ENCODE measurements at regions not wholly inside any gene's neighbourhood (a gene's known extent, or its start where the extent isn't known, plus 50 kb on each side); places are given as distances from the start of the nearest gene placed in this dataset.

DNA sequence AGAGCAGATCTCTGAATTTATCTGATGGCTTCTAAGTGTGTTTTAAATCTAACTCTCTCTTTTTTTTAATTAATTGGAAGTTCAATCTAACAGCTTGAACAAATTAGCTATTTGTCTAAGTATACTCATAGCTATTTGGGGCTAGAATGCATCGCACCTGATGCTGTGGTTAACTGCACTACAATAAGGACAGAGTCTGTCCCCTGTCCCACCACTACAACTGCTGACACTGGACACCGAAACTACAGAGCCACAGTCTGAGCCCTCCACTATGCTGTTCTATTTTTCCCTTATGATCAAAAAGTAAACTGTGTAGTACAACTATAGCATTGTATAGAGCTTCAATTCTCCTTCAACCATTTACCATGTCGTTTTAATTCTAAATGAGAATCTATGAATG, 89.4 kb upstream of the AHR start:
- Histone ChIP-seq H3T11ph (ENCODE audit: low read length) (no peak overlapping the region), H3K9ac (ENCODE audit: extremely low read depth, insufficient read length, low read length) (no peak overlapping the region), H4K8ac (replicated peaks; ENCODE audit: insufficient read length, low read depth, low read length) (no peak overlapping the region), H2BK12ac (ENCODE audit: insufficient read length, low read depth, low read length) (no peak overlapping the region), H4K20me1 (ENCODE audit: control insufficient read depth, insufficient read depth, insufficient read length) (no peaks in the 10 kb centered on the region), H3K4ac (ENCODE audit: low read depth, low read length) (no peak overlapping the region), H4K5ac (ENCODE audit: insufficient read length, low read depth, low read length) (no peak overlapping the region), H3K27me3 (ENCODE audit: insufficient read depth, low read length) (no peaks in the 10 kb centered on the region), H3K56ac (ENCODE audit: insufficient read length, low read depth, low read length) (no peak overlapping the region), H3K23me2 (ENCODE audit: insufficient read length, low read depth, low read length, poor library complexity, severe bottlenecking) (no peaks in the 10 kb centered on the region), H4K91ac (ENCODE audit: insufficient read length, low read depth, low read length) (no peak overlapping the region), H2AK5ac (ENCODE audit: insufficient read length, low read length) (no peak overlapping the region), H3K27ac (ENCODE audit: insufficient read length, low read depth, low read length) (no peak overlapping the region), H3K79me2 (ENCODE audit: insufficient read depth, low read length) (no peaks in the 10 kb centered on the region), H3K18ac (ENCODE audit: insufficient read length, low read depth, low read length) (no peak overlapping the region), H2BK15ac (ENCODE audit: low read depth, low read length) (no peak overlapping the region), H3K9me3 (ENCODE audit: control insufficient read depth, low read depth, low read length) (no peaks in the 10 kb centered on the region), H2BK5ac (ENCODE audit: insufficient read length, low read length) (no peak overlapping the region), H3K23ac (ENCODE audit: insufficient read length, low read depth, low read length) (no peak overlapping the region), H2BK120ac (ENCODE audit: low read depth, low read length, poor library complexity, severe bottlenecking) (no peak overlapping the region), H3K79me1 (ENCODE audit: insufficient read depth, low read depth, low read length, poor library complexity, severe bottlenecking) (no peaks in the 10 kb centered on the region), H3K4me1 (ENCODE audit: insufficient read depth, low read length) (no peaks in the 10 kb centered on the region), H3K14ac (ENCODE audit: insufficient read depth, low read length) (no peak overlapping the region), H2BK20ac (ENCODE audit: low read depth, low read length, poor library complexity, severe bottlenecking) (no peak overlapping the region), H2AFZ (ENCODE audit: low read length) (no peak overlapping the region), H3K4me2 (ENCODE audit: insufficient read depth, insufficient read length, low read length) (no peak overlapping the region)
- DNase-seq = no peak
- Mint-ChIP-seq H3K4me3 (no peak overlapping the region), H3K36me3 (ENCODE audit: insufficient read depth in 1 of 3, low read depth in 3 of 3) (no peaks in the 10 kb centered on the region), H3K27ac (no peak overlapping the region), H3K4me1 (peaks cover 0 to 2% of the 10 kb centered on the region in 2 experiments; a peak in 1 of 4 replicates), H3K27me3 (ENCODE audit: low read depth) (no peaks in the 10 kb centered on the region), H3K9me3 (no peaks in the 10 kb centered on the region)
- TF ChIP-seq, protein P1, sequence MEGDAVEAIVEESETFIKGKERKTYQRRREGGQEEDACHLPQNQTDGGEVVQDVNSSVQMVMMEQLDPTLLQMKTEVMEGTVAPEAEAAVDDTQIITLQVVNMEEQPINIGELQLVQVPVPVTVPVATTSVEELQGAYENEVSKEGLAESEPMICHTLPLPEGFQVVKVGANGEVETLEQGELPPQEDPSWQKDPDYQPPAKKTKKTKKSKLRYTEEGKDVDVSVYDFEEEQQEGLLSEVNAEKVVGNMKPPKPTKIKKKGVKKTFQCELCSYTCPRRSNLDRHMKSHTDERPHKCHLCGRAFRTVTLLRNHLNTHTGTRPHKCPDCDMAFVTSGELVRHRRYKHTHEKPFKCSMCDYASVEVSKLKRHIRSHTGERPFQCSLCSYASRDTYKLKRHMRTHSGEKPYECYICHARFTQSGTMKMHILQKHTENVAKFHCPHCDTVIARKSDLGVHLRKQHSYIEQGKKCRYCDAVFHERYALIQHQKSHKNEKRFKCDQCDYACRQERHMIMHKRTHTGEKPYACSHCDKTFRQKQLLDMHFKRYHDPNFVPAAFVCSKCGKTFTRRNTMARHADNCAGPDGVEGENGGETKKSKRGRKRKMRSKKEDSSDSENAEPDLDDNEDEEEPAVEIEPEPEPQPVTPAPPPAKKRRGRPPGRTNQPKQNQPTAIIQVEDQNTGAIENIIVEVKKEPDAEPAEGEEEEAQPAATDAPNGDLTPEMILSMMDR (conservative IDR thresholded peaks at IDR 0.05) = no peak
- no CpG with 5 or more reads among the region's 3 CpGs for WGBS (ENCODE audit: extremely low coverage, insufficient read length, low lambda C conversion rate)
